Upper lobe of left lung (tissue), 6 donors: ENCODE measurements at regions not wholly inside any gene's neighbourhood (a gene's known extent, or its start where the extent isn't known, plus 50 kb on each side); places are given as distances from the start of the nearest gene placed in this dataset.

Source experiments
- ATAC-seq, 2 donors: fragments of 200-7000 bp; cut with Tn5 transposase; one replicate each; pipeline ENCODE4 v1.9.1; 2022; ENCODE audit warnings: mild to moderate bottlenecking in 2 of 2, moderate library complexity in 2 of 2; ENCODE audit not compliant: low FRiP score in 2 of 2
- DNase-seq, 2 donors: peaks; one replicate each; pipeline ENCODE4 v3.0.0-alpha.2; 2019 to 2020
- H3K27ac ChIP-seq, 4 donors: fragments of 200-600 bp; sonication (generic); one replicate each; pipeline ENCODE4 v1.5.1; 2016 to 2019
- H3K27me3 ChIP-seq, 4 donors: fragments of 200-600 bp; sonication (generic); one replicate each; pipeline ENCODE4 v1.5.1; 2017 to 2019
- H3K36me3 ChIP-seq, 4 donors: fragments of 200-600 bp; sonication (generic); one replicate each; pipeline ENCODE4 v1.5.1; 2016 to 2019
- H3K4me1 ChIP-seq, 4 donors: fragments of 200-600 bp; sonication (generic); one replicate each; pipeline ENCODE4 v1.5.1; 2018 to 2019
- H3K4me3 ChIP-seq, 4 donors: fragments of 200-600 bp; sonication (generic); one replicate each; pipeline ENCODE4 v1.5.1; 2017 to 2019; ENCODE audit warnings: mild to moderate bottlenecking in 2 of 4, moderate library complexity in 1 of 4
- H3K9me3 ChIP-seq, 4 donors: fragments of 200-600 bp; sonication (generic); one replicate each; pipeline ENCODE4 v1.5.1; 2018 to 2019
- EP300 ChIP-seq, 4 donors: sonication (generic); formaldehyde crosslinking; IDR thresholded peaks; one replicate each; pipeline ENCODE4 v1.5.1; 2017; ENCODE audit warnings: antibody characterized with exemption in 4 of 4, control low read depth in 2 of 4
- POLR2A ChIP-seq, 4 donors: fragments of 450-650 bp; IDR thresholded peaks; one replicate each; pipeline ENCODE4 v1.5.1; 2016 to 2017; ENCODE audit warnings: antibody characterized with exemption in 4 of 4, mild to moderate bottlenecking in 2 of 4
- POLR2AphosphoS5 ChIP-seq, 2 donors: sonication (generic); formaldehyde crosslinking; IDR thresholded peaks; one replicate each; pipeline ENCODE4 v1.5.1; 2017; ENCODE audit warnings: antibody characterized with exemption in 2 of 2
- WGBS, 2 donors: methylation state at CpG; one replicate each; pipeline ENCODE4 v1.1.5; 2017 to 2018; 5-methylcytosine and 5-hydroxymethylcytosine counted together
- TF ChIP-seq, protein P1 (sequence below), 6 experiments: fragments of 450-650 bp in 4 of 6; fragments of 200-600 bp in 2 of 6; sonication (generic) in 2 of 6; IDR thresholded peaks; one replicate each; pipeline ENCODE4 v1.5.1; 2016 to 2019; ENCODE audit warnings: antibody characterized with exemption in 6 of 6
- donor health status: DM: no; HTN: no; CAD: no; lungs with moderate emphysema.
- donor health status: DM: no; HTN: yes; CAD: no; lungs with severe emphysema.

- Histone ChIP-seq H3K27me3 (no peaks in the 10 kb centered on the region), H3K4me1 (no peaks in the 10 kb centered on the region), H3K36me3 (no peaks in the 10 kb centered on the region), H3K4me3 (no peak overlapping the region), H3K27ac (no peak overlapping the region), H3K9me3 (peaks cover 0 to 3% (median 0%) of the 10 kb centered on the region in 4 donors)
- WGBS, 2 donors = 66 to 67% methylated on average over 4 of the region's 4 CpGs
- DNase-seq (no peak), ATAC-seq (no peak)
- TF ChIP-seq, protein P1, sequence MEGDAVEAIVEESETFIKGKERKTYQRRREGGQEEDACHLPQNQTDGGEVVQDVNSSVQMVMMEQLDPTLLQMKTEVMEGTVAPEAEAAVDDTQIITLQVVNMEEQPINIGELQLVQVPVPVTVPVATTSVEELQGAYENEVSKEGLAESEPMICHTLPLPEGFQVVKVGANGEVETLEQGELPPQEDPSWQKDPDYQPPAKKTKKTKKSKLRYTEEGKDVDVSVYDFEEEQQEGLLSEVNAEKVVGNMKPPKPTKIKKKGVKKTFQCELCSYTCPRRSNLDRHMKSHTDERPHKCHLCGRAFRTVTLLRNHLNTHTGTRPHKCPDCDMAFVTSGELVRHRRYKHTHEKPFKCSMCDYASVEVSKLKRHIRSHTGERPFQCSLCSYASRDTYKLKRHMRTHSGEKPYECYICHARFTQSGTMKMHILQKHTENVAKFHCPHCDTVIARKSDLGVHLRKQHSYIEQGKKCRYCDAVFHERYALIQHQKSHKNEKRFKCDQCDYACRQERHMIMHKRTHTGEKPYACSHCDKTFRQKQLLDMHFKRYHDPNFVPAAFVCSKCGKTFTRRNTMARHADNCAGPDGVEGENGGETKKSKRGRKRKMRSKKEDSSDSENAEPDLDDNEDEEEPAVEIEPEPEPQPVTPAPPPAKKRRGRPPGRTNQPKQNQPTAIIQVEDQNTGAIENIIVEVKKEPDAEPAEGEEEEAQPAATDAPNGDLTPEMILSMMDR (IDR thresholded peaks at IDR 0.05) = no peak
- TF ChIP-seq POLR2AphosphoS5 (IDR thresholded peaks at IDR 0.05) (no peak), POLR2A (IDR thresholded peaks at IDR 0.05) (no peak), EP300 (IDR thresholded peaks at IDR 0.05) (no peak)
Measured at GRCh38 chr18:60277855-60278480, 94.6 kb downstream of the MC4R start.

DNA sequence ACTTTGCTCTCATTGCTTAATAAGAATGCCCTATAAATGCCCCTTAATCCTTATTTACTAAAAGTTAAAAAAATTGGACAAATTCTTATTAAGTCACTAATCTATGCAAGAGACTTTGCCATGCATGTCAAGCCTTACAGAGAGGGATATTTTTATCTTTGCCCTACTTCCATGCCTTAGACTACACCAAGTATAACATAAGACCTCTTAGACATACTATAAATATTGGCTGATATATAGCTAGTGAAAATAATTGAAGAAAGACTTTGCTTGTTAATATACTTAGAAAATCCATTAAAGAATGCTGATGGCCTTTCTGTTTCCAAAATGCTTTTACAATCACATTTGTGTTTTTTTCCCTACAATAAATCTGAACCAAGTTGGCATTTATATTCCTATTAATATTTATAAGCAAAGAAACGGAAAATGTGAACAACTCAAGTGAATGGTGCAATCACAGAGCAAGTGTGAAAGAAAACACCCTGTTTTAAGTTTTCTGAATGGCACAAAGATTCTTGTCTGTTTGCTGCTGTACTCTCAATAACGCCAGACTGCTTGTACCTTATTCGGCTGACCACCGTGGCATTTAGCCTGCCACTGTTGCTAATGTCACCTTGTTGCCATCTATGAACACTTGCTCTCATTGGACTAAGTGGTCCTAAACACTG is 105.0 kb downstream of the MC4R start:
- H3K27me3 ChIP-seq = no peaks in the 10 kb centered on the region
- DNase-seq (no peak), ATAC-seq (no peak)
- WGBS, 2 donors = 81 to 82% methylated on average over 4 of the region's 4 CpGs
- H3K9me3 ChIP-seq = no peaks in the 10 kb centered on the region
- no peak overlapping the region for H3K27ac ChIP-seq
- H3K4me1 ChIP-seq = no peaks in the 10 kb centered on the region
- no peak overlapping the region for H3K4me3 ChIP-seq
- TF ChIP-seq, protein P1 (IDR thresholded peaks at IDR 0.05) = no peak
- no peak for TF ChIP-seq POLR2A (IDR thresholded peaks at IDR 0.05)
- TF ChIP-seq POLR2AphosphoS5 (IDR thresholded peaks at IDR 0.05) = no peak
- TF ChIP-seq EP300 (IDR thresholded peaks at IDR 0.05) = no peak
- H3K36me3 ChIP-seq = no peaks in the 10 kb centered on the region

DNA sequence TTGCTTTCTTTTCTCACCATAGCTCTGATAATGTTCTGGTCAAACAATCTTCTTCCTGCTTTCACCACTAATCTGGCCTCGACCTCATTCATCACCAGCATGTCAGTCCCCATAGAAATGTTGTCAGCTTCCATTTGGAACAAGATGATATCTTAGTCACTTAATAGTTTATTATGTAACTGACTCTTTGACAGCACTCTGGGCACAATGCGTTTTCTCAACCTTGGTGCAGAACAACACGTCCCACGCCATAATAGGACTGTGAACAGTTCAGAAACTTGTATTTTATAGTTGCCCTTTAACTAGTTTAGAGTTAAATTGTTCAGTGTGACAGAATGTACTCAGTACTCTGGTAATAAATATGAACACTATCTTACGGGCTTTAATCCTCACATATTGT is 106.0 kb downstream of the MC4R start:
- TF ChIP-seq, protein P1 (IDR thresholded peaks at IDR 0.05) = no peak
- TF ChIP-seq EP300 (IDR thresholded peaks at IDR 0.05) (no peak), POLR2AphosphoS5 (IDR thresholded peaks at IDR 0.05) (no peak), POLR2A (IDR thresholded peaks at IDR 0.05) (no peak)
- no peaks in the 10 kb centered on the region for H3K4me1 ChIP-seq
- 68 to 78% methylated on average over 5 of the region's 5 CpGs for WGBS, 2 donors
- no peak overlapping the region for H3K4me3 ChIP-seq
- H3K9me3 ChIP-seq = no peaks in the 10 kb centered on the region
- DNase-seq (no peak), ATAC-seq (no peak)
- no peaks in the 10 kb centered on the region for H3K27me3 ChIP-seq
- no peak overlapping the region for H3K27ac ChIP-seq
- H3K36me3 ChIP-seq = no peaks in the 10 kb centered on the region

DNA sequence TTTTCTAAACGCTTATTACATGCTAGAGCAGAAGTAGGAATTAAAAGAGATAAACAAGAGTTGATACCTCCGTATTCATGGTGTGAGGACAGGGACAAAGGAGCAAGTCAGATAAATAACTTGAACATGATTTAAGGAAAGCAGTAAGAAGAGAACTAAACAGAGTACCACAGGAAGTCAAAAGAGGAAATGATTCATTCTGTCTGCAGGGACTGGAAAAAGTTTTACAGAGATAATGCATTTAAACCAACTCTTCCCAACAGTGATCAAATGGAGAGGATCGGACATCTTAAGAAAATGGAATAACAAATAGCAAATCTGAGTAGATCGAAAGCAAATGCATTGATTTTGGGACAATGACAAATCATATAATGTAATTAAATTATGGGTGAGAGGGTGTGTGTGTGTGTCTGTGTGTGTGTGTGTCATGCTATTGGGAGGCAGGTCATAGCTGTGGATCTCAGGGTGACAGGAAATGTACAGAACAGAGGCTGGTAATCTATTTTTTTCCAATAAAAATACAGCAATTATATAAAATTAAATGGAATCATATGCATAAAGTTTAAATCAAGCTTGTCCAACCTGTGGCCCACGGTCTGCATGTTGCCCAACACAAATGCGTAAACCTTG is 113.4 kb downstream of the MC4R start:
- TF ChIP-seq EP300 (IDR thresholded peaks at IDR 0.05) (no peak), POLR2A (IDR thresholded peaks at IDR 0.05) (no peak), POLR2AphosphoS5 (IDR thresholded peaks at IDR 0.05) (no peak)
- TF ChIP-seq, protein P1 (IDR thresholded peaks at IDR 0.05) = no peak
- Histone ChIP-seq H3K27ac (no peak overlapping the region), H3K4me3 (no peak overlapping the region), H3K4me1 (no peaks in the 10 kb centered on the region), H3K36me3 (no peaks in the 10 kb centered on the region), H3K27me3 (no peaks in the 10 kb centered on the region), H3K9me3 (no peaks in the 10 kb centered on the region)
- DNase-seq (no peak), ATAC-seq (no peak)
- 70 to 71% methylated on average over 6 of the region's 6 CpGs for WGBS, 2 donors
